ENCODE measurements at regions not wholly inside any gene's neighbourhood (a gene's known extent, or its start where the extent isn't known, plus 50 kb on each side); places are given as distances from the start of the nearest gene placed in this dataset.

DNA sequence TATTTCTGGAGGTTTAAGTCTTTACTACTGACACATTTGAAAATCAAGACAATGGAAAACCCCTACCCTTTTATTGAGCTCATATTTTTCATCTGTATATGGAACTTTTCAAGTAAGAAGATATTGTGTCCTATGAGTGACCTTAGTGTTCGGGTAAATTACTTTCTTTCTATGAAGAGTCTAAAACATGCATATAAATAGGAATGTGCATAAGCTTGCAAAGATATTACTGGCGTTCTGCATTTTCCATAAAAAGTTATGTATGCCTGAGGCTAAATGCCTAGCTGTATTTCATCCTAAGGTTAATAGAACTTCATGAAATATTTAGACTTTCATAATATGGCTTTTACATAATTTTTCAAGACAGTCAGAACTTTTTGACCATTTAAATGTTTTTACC lies 495.8 kb upstream of the ADAMTS5 start:
- TF ChIP-seq MYC (IDR thresholded peaks at IDR 0.05; ENCODE audit: low read depth, low read length) = no peak
- TF ChIP-seq, protein P1, sequence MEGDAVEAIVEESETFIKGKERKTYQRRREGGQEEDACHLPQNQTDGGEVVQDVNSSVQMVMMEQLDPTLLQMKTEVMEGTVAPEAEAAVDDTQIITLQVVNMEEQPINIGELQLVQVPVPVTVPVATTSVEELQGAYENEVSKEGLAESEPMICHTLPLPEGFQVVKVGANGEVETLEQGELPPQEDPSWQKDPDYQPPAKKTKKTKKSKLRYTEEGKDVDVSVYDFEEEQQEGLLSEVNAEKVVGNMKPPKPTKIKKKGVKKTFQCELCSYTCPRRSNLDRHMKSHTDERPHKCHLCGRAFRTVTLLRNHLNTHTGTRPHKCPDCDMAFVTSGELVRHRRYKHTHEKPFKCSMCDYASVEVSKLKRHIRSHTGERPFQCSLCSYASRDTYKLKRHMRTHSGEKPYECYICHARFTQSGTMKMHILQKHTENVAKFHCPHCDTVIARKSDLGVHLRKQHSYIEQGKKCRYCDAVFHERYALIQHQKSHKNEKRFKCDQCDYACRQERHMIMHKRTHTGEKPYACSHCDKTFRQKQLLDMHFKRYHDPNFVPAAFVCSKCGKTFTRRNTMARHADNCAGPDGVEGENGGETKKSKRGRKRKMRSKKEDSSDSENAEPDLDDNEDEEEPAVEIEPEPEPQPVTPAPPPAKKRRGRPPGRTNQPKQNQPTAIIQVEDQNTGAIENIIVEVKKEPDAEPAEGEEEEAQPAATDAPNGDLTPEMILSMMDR (IDR thresholded peaks at IDR 0.05; ENCODE audit: low read depth, low read length) = no peak
- no peak for TF ChIP-seq POLR2A (IDR thresholded peaks at IDR 0.05; ENCODE audit: extremely low read depth, insufficient read length)
- TF ChIP-seq, protein P2, sequence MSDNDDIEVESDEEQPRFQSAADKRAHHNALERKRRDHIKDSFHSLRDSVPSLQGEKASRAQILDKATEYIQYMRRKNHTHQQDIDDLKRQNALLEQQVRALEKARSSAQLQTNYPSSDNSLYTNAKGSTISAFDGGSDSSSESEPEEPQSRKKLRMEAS (IDR thresholded peaks at IDR 0.05; ENCODE audit: low read depth, low read length) = no peak
- DNase-seq (ENCODE audit: low read depth) = no peak
- no peak overlapping the region for H3K4me3 ChIP-seq (ENCODE audit: low read depth, low read length)

DNA sequence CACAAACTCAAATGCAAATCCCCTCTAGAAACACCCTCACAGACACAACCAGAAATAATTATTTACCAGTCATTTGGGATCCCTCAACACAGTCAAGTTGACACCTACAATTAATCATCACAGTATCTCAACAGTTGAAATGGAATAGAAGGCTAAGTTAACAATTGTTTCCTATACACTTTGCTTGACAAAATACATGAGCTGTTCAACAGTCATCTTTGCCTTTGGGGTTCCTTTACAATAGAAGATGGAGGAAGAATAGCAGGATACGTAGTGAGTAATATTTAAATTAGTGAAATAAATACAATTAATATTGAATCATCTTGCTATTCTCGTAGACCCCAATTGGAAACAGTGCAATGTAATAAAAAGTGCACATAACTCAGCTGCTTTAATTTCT lies 487.3 kb upstream of the ADAMTS5 start:
- TF ChIP-seq, protein P1 (IDR thresholded peaks at IDR 0.05; ENCODE audit: low read depth, low read length) = no peak
- TF ChIP-seq POLR2A (IDR thresholded peaks at IDR 0.05; ENCODE audit: extremely low read depth, insufficient read length) (no peak), MYC (IDR thresholded peaks at IDR 0.05; ENCODE audit: low read depth, low read length) (no peak)
- TF ChIP-seq, protein P2 (IDR thresholded peaks at IDR 0.05; ENCODE audit: low read depth, low read length) = no peak
- H3K4me3 ChIP-seq (ENCODE audit: low read depth, low read length) = no peak overlapping the region
- DNase-seq (ENCODE audit: low read depth) = no peak

DNA sequence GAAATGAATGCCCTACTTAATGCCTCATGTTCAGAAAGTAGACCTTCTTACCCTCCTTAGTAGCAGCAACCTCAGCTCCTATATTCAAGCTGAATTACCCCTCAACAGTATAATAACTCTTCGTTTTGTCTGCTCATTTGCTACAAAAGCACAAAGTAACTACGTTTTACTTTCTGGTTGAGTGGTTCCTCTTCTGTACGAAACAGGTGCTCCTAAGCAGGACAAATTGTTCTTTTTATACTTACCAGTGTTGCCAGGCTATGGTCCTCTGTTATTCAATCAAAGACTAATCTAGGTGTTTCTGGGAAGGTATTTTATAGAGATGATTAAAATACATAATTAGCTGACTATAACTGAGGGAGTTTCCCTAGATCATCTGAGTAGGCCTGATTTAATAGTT lies 484.2 kb upstream of the ADAMTS5 start:
- H3K4me3 ChIP-seq (ENCODE audit: low read depth, low read length) = no peak overlapping the region
- no peak for TF ChIP-seq POLR2A (IDR thresholded peaks at IDR 0.05; ENCODE audit: extremely low read depth, insufficient read length)
- TF ChIP-seq, protein P1 (IDR thresholded peaks at IDR 0.05; ENCODE audit: low read depth, low read length) = no peak
- no peak for DNase-seq (ENCODE audit: low read depth)

DNA sequence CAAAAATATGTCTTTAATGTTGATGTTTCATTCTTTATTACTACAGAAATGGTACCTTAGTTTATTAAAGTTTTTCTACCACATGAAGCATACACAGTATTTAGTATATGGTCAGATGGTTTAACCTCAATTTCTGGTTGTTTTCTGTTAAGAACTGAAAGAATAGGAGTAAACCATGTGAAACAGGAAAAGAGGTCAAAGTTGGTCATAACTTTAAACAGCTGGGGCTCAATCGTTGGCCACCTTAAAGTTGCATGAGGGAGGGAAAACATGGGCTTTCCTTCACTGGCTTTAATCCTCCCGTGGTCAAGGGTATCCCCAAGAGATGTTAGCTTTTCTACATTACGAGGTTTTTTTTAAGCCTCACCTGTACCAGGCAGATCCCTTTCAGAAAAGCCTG lies 483.3 kb upstream of the ADAMTS5 start:
- no peak for TF ChIP-seq MYC (IDR thresholded peaks at IDR 0.05; ENCODE audit: low read depth, low read length)
- no peak for TF ChIP-seq POLR2A (IDR thresholded peaks at IDR 0.05; ENCODE audit: extremely low read depth, insufficient read length)
- TF ChIP-seq, protein P2 (IDR thresholded peaks at IDR 0.05; ENCODE audit: low read depth, low read length) = no peak
- TF ChIP-seq, protein P1 (IDR thresholded peaks at IDR 0.05; ENCODE audit: low read depth, low read length) = no peak

DNA sequence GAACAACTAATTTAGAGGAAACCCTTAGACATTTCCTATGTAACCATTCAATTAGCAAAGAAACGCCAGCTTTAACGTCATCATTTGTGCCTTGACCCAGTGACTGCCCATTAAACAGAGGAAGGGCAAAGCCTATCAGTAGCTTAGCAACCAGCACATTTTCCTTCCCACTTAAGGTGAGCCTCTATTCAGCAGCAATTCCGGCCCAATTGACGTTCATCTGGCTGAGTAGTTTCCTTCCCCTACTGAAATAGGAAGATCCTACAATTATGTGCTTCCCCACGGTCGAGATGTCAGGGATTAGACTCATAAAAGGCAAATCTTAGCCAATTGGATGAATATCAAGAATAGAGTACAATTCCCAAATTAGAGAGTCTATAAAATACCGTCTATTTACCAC lies 482.1 kb upstream of the ADAMTS5 start:
- H3K4me3 ChIP-seq (ENCODE audit: low read depth, low read length) = no peak overlapping the region
- TF ChIP-seq, protein P2 (IDR thresholded peaks at IDR 0.05; ENCODE audit: low read depth, low read length) = no peak
- TF ChIP-seq MYC (IDR thresholded peaks at IDR 0.05; ENCODE audit: low read depth, low read length) (no peak), POLR2A (IDR thresholded peaks at IDR 0.05; ENCODE audit: extremely low read depth, insufficient read length) (no peak)
- TF ChIP-seq, protein P1 (IDR thresholded peaks at IDR 0.05; ENCODE audit: low read depth, low read length) = no peak
- DNase-seq (ENCODE audit: low read depth) = no peak

More for the DNA sequence above, 483.3 kb upstream of the ADAMTS5 start:
- H3K4me3 ChIP-seq (ENCODE audit: low read depth, low read length) = no peak overlapping the region
- DNase-seq (ENCODE audit: low read depth) = no peak

DNA sequence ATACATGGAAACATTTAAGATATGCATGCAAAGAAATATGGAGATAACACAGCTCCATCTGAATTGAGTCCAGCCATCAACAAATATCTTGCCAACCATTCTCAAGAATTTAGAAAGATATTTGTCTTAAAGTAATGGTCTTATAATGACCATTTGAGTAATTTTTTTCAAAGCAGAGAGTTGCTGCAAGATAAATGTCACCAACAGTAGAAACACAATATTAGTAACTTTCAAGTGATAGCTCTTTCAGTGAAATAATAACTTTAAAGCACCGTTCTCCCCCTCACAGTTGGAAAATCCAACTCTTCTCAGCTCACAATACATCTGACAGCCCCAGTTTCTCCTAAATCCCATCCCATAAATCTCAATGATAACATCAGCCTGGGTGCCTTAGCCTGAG lies 481.0 kb upstream of the ADAMTS5 start:
- no peak overlapping the region for H3K4me3 ChIP-seq (ENCODE audit: low read depth, low read length)
- TF ChIP-seq, protein P2 (IDR thresholded peaks at IDR 0.05; ENCODE audit: low read depth, low read length) = no peak
- TF ChIP-seq POLR2A (IDR thresholded peaks at IDR 0.05; ENCODE audit: extremely low read depth, insufficient read length) (no peak), MYC (IDR thresholded peaks at IDR 0.05; ENCODE audit: low read depth, low read length) (no peak)
- TF ChIP-seq, protein P1 (IDR thresholded peaks at IDR 0.05; ENCODE audit: low read depth, low read length) = no peak
- no peak for DNase-seq (ENCODE audit: low read depth)

Measured in NB4 (cell line).